ENCODE measurements at regions not wholly inside any gene's neighbourhood (a gene's known extent, or its start where the extent isn't known, plus 50 kb on each side); places are given as distances from the start of the nearest gene placed in this dataset.

GRCh38 chr7:156380261-156380660 lies 260.3 kb upstream of the RNF32 start:
- TF ChIP-seq CTCF (IDR thresholded peaks at IDR 0.05) (no peak), JUN (IDR thresholded peaks at IDR 0.05) (no peak), POLR2A (IDR thresholded peaks at IDR 0.05; ENCODE audit: low read length) (no peak), HEYL (CRISPR knock-in tag; IDR thresholded peaks at IDR 0.05) (no peak), REST (IDR thresholded peaks at IDR 0.05) (no peak), RAD21 (conservative IDR thresholded peaks at IDR 0.05 in 1 of 2, IDR thresholded peaks at IDR 0.05 in 1 of 2) (no peak), ZFP36 (IDR thresholded peaks at IDR 0.05; ENCODE audit: borderline replicate concordance, partially characterized antibody) (no peak), JUNB (IDR thresholded peaks at IDR 0.05) (no peak), ELK1 (IDR thresholded peaks at IDR 0.05; ENCODE audit: low read depth, low read length) (no peak)
